Stimulated activated CD4-positive, alpha-beta T cell treated with anti-CD3 and anti-CD28 coated beads, Interleukin-4, amount 100 ng/mL, for 24 hours (primary cell): ENCODE measurements at regions not wholly inside any gene's neighbourhood (a gene's known extent, or its start where the extent isn't known, plus 50 kb on each side); places are given as distances from the start of the nearest gene placed in this dataset.

ENCODE experiments used
- DNase-seq: peaks from one replicate; pipeline ENCODE4 v3.0.0-alpha.2; 2020

GRCh38 chr10:10870523-10871241 lies 147.0 kb upstream of the CELF2 start:
- DNase-seq = no peak

- DNase-seq = no peak
Observed at GRCh38 chr10:10871352-10871751, 146.3 kb upstream of the CELF2 start.

GRCh38 chr10:10872035-10872673 lies 145.5 kb upstream of the CELF2 start:
- DNase-seq = no peak

GRCh38 chr10:10872764-10873163 lies 144.9 kb upstream of the CELF2 start:
- no peak for DNase-seq

- DNase-seq = no peak
Observed at GRCh38 chr10:10873289-10873688, 144.4 kb upstream of the CELF2 start.

- DNase-seq = no peak
Observed at GRCh38 chr10:10873915-10874314, 143.8 kb upstream of the CELF2 start.

GRCh38 chr10:10878963-10879362 lies 138.7 kb upstream of the CELF2 start:
- DNase-seq = no peak

- no peak for DNase-seq
Observed at GRCh38 chr10:10881117-10881813, 136.4 kb upstream of the CELF2 start.

- no peak for DNase-seq
Observed at GRCh38 chr10:10883737-10884136, 133.9 kb upstream of the CELF2 start.

GRCh38 chr10:10886861-10887531 lies 130.7 kb upstream of the CELF2 start:
- no peak for DNase-seq

GRCh38 chr10:10891124-10892082 lies 126.3 kb upstream of the CELF2 start:
- no peak for DNase-seq

- DNase-seq = no peak
Observed at GRCh38 chr10:10892290-10892875, 125.3 kb upstream of the CELF2 start.

GRCh38 chr10:10897400-10897799 lies 120.3 kb upstream of the CELF2 start:
- no peak for DNase-seq

GRCh38 chr10:10901906-10902305 lies 115.8 kb upstream of the CELF2 start:
- no peak for DNase-seq

- no peak for DNase-seq
Observed at GRCh38 chr10:10902951-10903350, 114.7 kb upstream of the CELF2 start.

GRCh38 chr10:10903620-10904019 lies 114.1 kb upstream of the CELF2 start:
- no peak for DNase-seq

GRCh38 chr10:10910634-10911033 lies 107.0 kb upstream of the CELF2 start:
- DNase-seq = no peak

GRCh38 chr10:10911035-10911434 lies 106.6 kb upstream of the CELF2 start:
- DNase-seq = no peak

GRCh38 chr10:10911471-10911921 lies 106.2 kb upstream of the CELF2 start:
- DNase-seq = no peak

- DNase-seq = no peak
Observed at GRCh38 chr10:10914144-10914543, 103.5 kb upstream of the CELF2 start.

- DNase-seq = no peak
Observed at GRCh38 chr10:10915215-10915614, 102.5 kb upstream of the CELF2 start.

GRCh38 chr10:10917031-10917430 lies 100.6 kb upstream of the CELF2 start:
- DNase-seq = no peak
